GM21528 (cell line): ENCODE measurements at regions not wholly inside any gene's neighbourhood (a gene's known extent, or its start where the extent isn't known, plus 50 kb on each side); places are given as distances from the start of the nearest gene placed in this dataset.

Source experiments
- ATAC-seq: cut with Tn5 transposase; IDR thresholded peaks from one replicate; pipeline ENCODE4 v1.9.1; 2021; ENCODE audit warnings: mild to moderate bottlenecking, moderate library complexity; ENCODE audit not compliant: unreplicated experiment, low FRiP score

- no peak for ATAC-seq
Measured at GRCh38 chr7:49718760-49719159, 54.7 kb upstream of the VWC2 start.

- ATAC-seq, result no peak
Measured at GRCh38 chr7:49721441-49721840, 52.0 kb upstream of the VWC2 start.
